OCI-LY3 (cell line): ENCODE measurements at regions not wholly inside any gene's neighbourhood (a gene's known extent, or its start where the extent isn't known, plus 50 kb on each side); places are given as distances from the start of the nearest gene placed in this dataset.

Experiments used
- CTCF ChIP-seq: fragments of 200-600, 300-600 bp; sonication (generic); IDR thresholded peaks from 2 replicates; pipeline ENCODE4 v1.5.1; 2014; ENCODE audit warnings: antibody characterized with exemption, low read length, low read depth
- EZH2phosphoT487 ChIP-seq: fragments of 200-600 bp; shearing (Covaris generic); IDR thresholded peaks from 2 replicates; pipeline ENCODE4 v1.6.1; 2018; ENCODE audit warnings: antibody characterized with exemption, mixed run types, low read depth

- no peak for TF ChIP-seq CTCF
- TF ChIP-seq EZH2phosphoT487: no peak
Measured at GRCh38 chr11:28726432-28726831, 618.2 kb downstream of the METTL15 start.
